ENCODE measurements at regions not wholly inside any gene's neighbourhood (a gene's known extent, or its start where the extent isn't known, plus 50 kb on each side); places are given as distances from the start of the nearest gene placed in this dataset.

DNA sequence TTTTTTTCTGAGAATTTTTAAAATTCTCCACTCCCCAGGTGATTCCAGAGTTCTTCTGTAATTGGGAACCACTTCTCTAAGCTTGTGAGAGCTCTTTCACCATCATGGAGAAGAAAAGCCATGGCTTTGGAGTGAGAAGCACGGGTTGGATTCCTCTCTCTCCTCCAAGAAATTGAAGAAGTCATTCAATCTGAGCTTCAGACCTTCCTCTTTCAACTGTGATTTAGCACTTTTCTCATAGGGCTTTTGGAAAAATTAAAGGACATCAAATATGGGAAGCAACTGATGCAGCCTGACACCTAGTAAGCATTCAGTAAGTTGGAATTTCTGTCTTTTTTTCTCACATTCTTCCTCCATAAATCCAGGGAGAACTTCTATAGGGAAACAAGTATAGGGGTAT lies 580.4 kb upstream of the KLF4 start:
- no peaks in the 10 kb centered on the region for H4K20me1 ChIP-seq (ENCODE audit: control insufficient read depth, insufficient read depth, low read length, poor library complexity, severe bottlenecking)
- 67% methylated on average over 1 of the region's 1 CpG for WGBS (ENCODE audit: insufficient coverage)
- Mint-ChIP-seq H3K4me1 (no peaks in the 10 kb centered on the region), H3K27me3 (peaks cover 5% of the 10 kb centered on the region), H3K9me3 (ENCODE audit: insufficient read depth) (no peaks in the 10 kb centered on the region), H3K27ac (no peak overlapping the region), H3K4me3 (no peak overlapping the region)
- H3K9me3 ChIP-seq (ENCODE audit: control extremely low read depth in 1 of 3, control insufficient read depth in 2 of 3, insufficient read depth in 1 of 3, low read length in 2 of 3) = no peaks in the 10 kb centered on the region
- ATAC-seq (ENCODE audit: low read depth) = no peak
- H3K79me2 ChIP-seq (ENCODE audit: control insufficient read depth, insufficient read depth, low read length) = no peaks in the 10 kb centered on the region
- H3K4me1 ChIP-seq (ENCODE audit: control insufficient read depth in 2 of 2, insufficient read depth in 2 of 2, low read length in 2 of 2) = no peaks in the 10 kb centered on the region
- ChIA-PET CTCF (no interaction called here), POLR2A (no interaction called here)
- no peak for TF ChIP-seq EZH2 (IDR thresholded peaks at IDR 0.05; ENCODE audit: borderline replicate concordance, insufficient read depth, low read depth, low read length, poor library complexity, severe bottlenecking)
- TF ChIP-seq, protein P1, sequence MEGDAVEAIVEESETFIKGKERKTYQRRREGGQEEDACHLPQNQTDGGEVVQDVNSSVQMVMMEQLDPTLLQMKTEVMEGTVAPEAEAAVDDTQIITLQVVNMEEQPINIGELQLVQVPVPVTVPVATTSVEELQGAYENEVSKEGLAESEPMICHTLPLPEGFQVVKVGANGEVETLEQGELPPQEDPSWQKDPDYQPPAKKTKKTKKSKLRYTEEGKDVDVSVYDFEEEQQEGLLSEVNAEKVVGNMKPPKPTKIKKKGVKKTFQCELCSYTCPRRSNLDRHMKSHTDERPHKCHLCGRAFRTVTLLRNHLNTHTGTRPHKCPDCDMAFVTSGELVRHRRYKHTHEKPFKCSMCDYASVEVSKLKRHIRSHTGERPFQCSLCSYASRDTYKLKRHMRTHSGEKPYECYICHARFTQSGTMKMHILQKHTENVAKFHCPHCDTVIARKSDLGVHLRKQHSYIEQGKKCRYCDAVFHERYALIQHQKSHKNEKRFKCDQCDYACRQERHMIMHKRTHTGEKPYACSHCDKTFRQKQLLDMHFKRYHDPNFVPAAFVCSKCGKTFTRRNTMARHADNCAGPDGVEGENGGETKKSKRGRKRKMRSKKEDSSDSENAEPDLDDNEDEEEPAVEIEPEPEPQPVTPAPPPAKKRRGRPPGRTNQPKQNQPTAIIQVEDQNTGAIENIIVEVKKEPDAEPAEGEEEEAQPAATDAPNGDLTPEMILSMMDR (IDR thresholded peaks at IDR 0.05) = no peak
- H3K36me3 ChIP-seq (replicated peaks in 1 of 2; ENCODE audit: control extremely low read depth in 1 of 2, control insufficient read depth in 1 of 2, extremely low read depth in 1 of 2, insufficient read depth in 2 of 2, low read length in 1 of 2) = no peaks in the 10 kb centered on the region
- intact Hi-C loops (cut with micrococcal nuclease) = no loop called here
- no peak overlapping the region for H3K27ac ChIP-seq (ENCODE audit: low read length in 2 of 2)
- no peak overlapping the region for H2AFZ ChIP-seq (ENCODE audit: insufficient read depth, low read depth, low read length, poor library complexity, severe bottlenecking)
- no peak overlapping the region for H3K4me2 ChIP-seq (replicated peaks; ENCODE audit: low read depth, low read length, poor library complexity, severe bottlenecking)
- no peak for DNase-seq
- H3K9ac ChIP-seq (ENCODE audit: low read length) = no peak overlapping the region
- no peak overlapping the region for H3K4me3 ChIP-seq (ENCODE audit: control extremely low read depth in 1 of 5, extremely low read depth in 1 of 5, insufficient read depth in 1 of 5, low read depth in 2 of 5, low read length in 4 of 5)
- H3K27me3 ChIP-seq (replicated peaks in 1 of 4; ENCODE audit: control extremely low read depth in 1 of 4, control insufficient read depth in 3 of 4, insufficient read depth in 4 of 4, low read length in 3 of 4) = no peaks in the 10 kb centered on the region

DNA sequence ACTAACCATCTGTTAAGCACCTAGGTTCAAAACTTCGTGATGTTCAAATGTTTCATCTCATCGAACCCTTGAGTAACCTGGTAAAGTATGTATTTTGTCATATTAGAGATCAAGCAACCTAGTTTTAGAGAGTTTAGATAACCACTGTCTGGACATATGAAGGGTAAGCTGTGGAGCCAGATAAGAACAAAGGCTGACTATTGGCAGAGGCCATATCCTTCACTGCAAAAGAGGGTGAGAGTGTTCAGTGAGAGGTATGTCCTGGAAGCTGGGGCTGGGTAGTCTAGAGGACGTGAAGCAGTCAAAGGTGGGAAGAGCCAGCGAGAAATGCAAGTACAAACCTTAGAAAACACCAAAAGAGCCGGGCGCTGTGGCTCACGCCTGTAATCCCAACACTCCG lies 573.1 kb upstream of the KLF4 start:
- H3K79me2 ChIP-seq (ENCODE audit: control insufficient read depth, insufficient read depth, low read length) = no peaks in the 10 kb centered on the region

More for the DNA sequence above, 573.1 kb upstream of the KLF4 start:
- no peak overlapping the region for H3K4me2 ChIP-seq (replicated peaks; ENCODE audit: low read depth, low read length, poor library complexity, severe bottlenecking)
- Mint-ChIP-seq H3K9me3 (ENCODE audit: insufficient read depth) (no peaks in the 10 kb centered on the region), H3K4me1 (no peaks in the 10 kb centered on the region), H3K4me3 (no peak overlapping the region), H3K27me3 (peaks cover 3% of the 10 kb centered on the region), H3K27ac (no peak overlapping the region)
- H4K20me1 ChIP-seq (ENCODE audit: control insufficient read depth, insufficient read depth, low read length, poor library complexity, severe bottlenecking) = no peaks in the 10 kb centered on the region
- H3K4me3 ChIP-seq (ENCODE audit: control extremely low read depth in 1 of 5, extremely low read depth in 1 of 5, insufficient read depth in 1 of 5, low read depth in 2 of 5, low read length in 4 of 5) = no peak overlapping the region
- no peaks in the 10 kb centered on the region for H3K9me3 ChIP-seq (ENCODE audit: control extremely low read depth in 1 of 3, control insufficient read depth in 2 of 3, insufficient read depth in 1 of 3, low read length in 2 of 3)
- H3K36me3 ChIP-seq (replicated peaks in 1 of 2; ENCODE audit: control extremely low read depth in 1 of 2, control insufficient read depth in 1 of 2, extremely low read depth in 1 of 2, insufficient read depth in 2 of 2, low read length in 1 of 2) = no peaks in the 10 kb centered on the region
- H2AFZ ChIP-seq (ENCODE audit: insufficient read depth, low read depth, low read length, poor library complexity, severe bottlenecking) = no peak overlapping the region
- intact Hi-C loops (cut with micrococcal nuclease) = no loop called here
- CTCF ChIA-PET = no interaction called here
- ATAC-seq (ENCODE audit: low read depth) = no peak
- no peak overlapping the region for H3K27ac ChIP-seq (ENCODE audit: low read length in 2 of 2)
- no peak overlapping the region for H3K9ac ChIP-seq (ENCODE audit: low read length)
- DNase-seq = no peak
- POLR2A ChIA-PET = no interaction called here
- no peaks in the 10 kb centered on the region for H3K4me1 ChIP-seq (ENCODE audit: control insufficient read depth in 2 of 2, insufficient read depth in 2 of 2, low read length in 2 of 2)
- no peaks in the 10 kb centered on the region for H3K27me3 ChIP-seq (replicated peaks in 1 of 4; ENCODE audit: control extremely low read depth in 1 of 4, control insufficient read depth in 3 of 4, insufficient read depth in 4 of 4, low read length in 3 of 4)
- TF ChIP-seq EZH2 (IDR thresholded peaks at IDR 0.05; ENCODE audit: borderline replicate concordance, insufficient read depth, low read depth, low read length, poor library complexity, severe bottlenecking) = no peak
- TF ChIP-seq, protein P1 (IDR thresholded peaks at IDR 0.05) = no peak
- 97% methylated on average over 7 of the region's 8 CpGs for WGBS (ENCODE audit: insufficient coverage)

All from B cell (primary cell).